ENCODE measurements at regions not wholly inside any gene's neighbourhood (a gene's known extent, or its start where the extent isn't known, plus 50 kb on each side); places are given as distances from the start of the nearest gene placed in this dataset.

- DNase-seq (ENCODE audit: low read depth): no peak
These were observed 912.7 kb downstream of the FAT4 start for GRCh38 chr4:126227428-126227827.

- DNase-seq (ENCODE audit: low read depth): no peak
These were observed 915.5 kb downstream of the FAT4 start for GRCh38 chr4:126230269-126230668.

GRCh38 chr4:126233483-126233882 lies 918.7 kb downstream of the FAT4 start:
- DNase-seq (ENCODE audit: low read depth): no peak

- no peak for DNase-seq (ENCODE audit: low read depth)
These were observed 923.3 kb downstream of the FAT4 start for GRCh38 chr4:126238013-126238412.

- no peak for DNase-seq (ENCODE audit: low read depth)
These were observed 926.9 kb downstream of the FAT4 start for GRCh38 chr4:126241634-126242033.

GRCh38 chr4:126242679-126243390 lies 928.1 kb downstream of the FAT4 start:
- DNase-seq (ENCODE audit: low read depth): no peak

GRCh38 chr4:126247409-126247808 lies 932.7 kb downstream of the FAT4 start:
- DNase-seq (ENCODE audit: low read depth): no peak

- no peak for DNase-seq (ENCODE audit: low read depth)
These were observed 935.3 kb downstream of the FAT4 start for GRCh38 chr4:126250006-126250405.

GRCh38 chr4:126251169-126251568 lies 936.4 kb downstream of the FAT4 start:
- DNase-seq (ENCODE audit: low read depth): no peak

GRCh38 chr4:126262665-126263064 lies 947.9 kb downstream of the FAT4 start:
- no peak for DNase-seq (ENCODE audit: low read depth)

- no peak for DNase-seq (ENCODE audit: low read depth)
These were observed 950.1 kb downstream of the FAT4 start for GRCh38 chr4:126264839-126265238.

GRCh38 chr4:126265888-126266287 lies 951.1 kb downstream of the FAT4 start:
- DNase-seq (ENCODE audit: low read depth): no peak

- DNase-seq (ENCODE audit: low read depth): no peak
These were observed 952.9 kb downstream of the FAT4 start for GRCh38 chr4:126267689-126268088.

- no peak for DNase-seq (ENCODE audit: low read depth)
These were observed 953.4 kb downstream of the FAT4 start for GRCh38 chr4:126268106-126268505.

- no peak for DNase-seq (ENCODE audit: low read depth)
These were observed 954.4 kb downstream of the FAT4 start for GRCh38 chr4:126269106-126269505.

- no peak for DNase-seq (ENCODE audit: low read depth)
These were observed 956.5 kb downstream of the FAT4 start for GRCh38 chr4:126271292-126271691.

- DNase-seq (ENCODE audit: low read depth): no peak
These were observed 959.0 kb downstream of the FAT4 start for GRCh38 chr4:126273746-126274145.

- DNase-seq (ENCODE audit: low read depth): no peak
These were observed 977.1 kb downstream of the FAT4 start for GRCh38 chr4:126291886-126292285.

GRCh38 chr4:126298271-126298670 lies 983.5 kb downstream of the FAT4 start:
- DNase-seq (ENCODE audit: low read depth): no peak

- no peak for DNase-seq (ENCODE audit: low read depth)
These were observed 991.6 kb downstream of the FAT4 start for GRCh38 chr4:126306152-126306869.

- DNase-seq (ENCODE audit: low read depth): no peak
These were observed 1003.6 kb downstream of the FAT4 start for GRCh38 chr4:126318376-126318775.

GRCh38 chr4:126328914-126329313 lies 1014.2 kb downstream of the FAT4 start:
- DNase-seq (ENCODE audit: low read depth): no peak

GRCh38 chr4:126338548-126338947 lies 1023.8 kb downstream of the FAT4 start:
- DNase-seq (ENCODE audit: low read depth): no peak

GRCh38 chr4:126341927-126342326 lies 1027.2 kb downstream of the FAT4 start:
- no peak for DNase-seq (ENCODE audit: low read depth)

Data from activated T-cell treated with anti-CD3 and anti-CD28 coated beads for 48 hours (primary cell).